Activated CD8-positive, alpha-beta memory T cell treated with anti-CD3 and anti-CD28 coated beads, Interleukin-2, amount 10 ng/mL, durations not matched to agents 7 days and 5 days (primary cell): ENCODE measurements at regions not wholly inside any gene's neighbourhood (a gene's known extent, or its start where the extent isn't known, plus 50 kb on each side); places are given as distances from the start of the nearest gene placed in this dataset.

Experiments
- ATAC-seq: fragments of 150-1000 bp; cut with Tn5 transposase; one replicate; pipeline ENCODE4 v1.10.0; 2021; ENCODE audit warnings: moderate library complexity
- CTCF ChIA-PET: fragments of 350-600 bp; sonication (Branson Sonifier 250); formaldehyde crosslinking; loops from one replicate; lab custom pipeline; 2021; ENCODE audit warnings: antibody characterized with exemption; lab: Charles Lee
- DNase-seq: peaks from one replicate; pipeline ENCODE4 v3.0.0-alpha.2; 2020
- H3K27ac Mint-ChIP-seq: one replicate; pipeline ENCODE4 v1.8.0; 2021; ENCODE audit warnings: mild to moderate bottlenecking, mixed read lengths
- H3K27me3 Mint-ChIP-seq: one replicate; pipeline ENCODE4 v1.8.0; 2021; ENCODE audit warnings: mixed read lengths
- H3K36me3 Mint-ChIP-seq: one replicate; pipeline ENCODE4 v1.8.0; 2021; ENCODE audit warnings: mild to moderate bottlenecking, mixed read lengths
- H3K4me1 Mint-ChIP-seq: one replicate; pipeline ENCODE4 v1.8.0; 2021; ENCODE audit warnings: mixed read lengths
- H3K4me3 Mint-ChIP-seq: one replicate; pipeline ENCODE4 v1.8.0; 2021; ENCODE audit warnings: mild to moderate bottlenecking, moderate library complexity, mixed read lengths
- H3K9me3 Mint-ChIP-seq: one replicate; pipeline ENCODE4 v1.8.0; 2022; ENCODE audit warnings: low read depth, mixed read lengths

- no peaks in the 10 kb centered on the region for H3K27me3 Mint-ChIP-seq
- H3K4me3 Mint-ChIP-seq: no peak overlapping the region
- DNase-seq (no peak), ATAC-seq (no peak)
- no peaks in the 10 kb centered on the region for H3K9me3 Mint-ChIP-seq
- H3K4me1 Mint-ChIP-seq: no peaks in the 10 kb centered on the region
- CTCF ChIA-PET: no interaction called here
- no peak overlapping the region for H3K27ac Mint-ChIP-seq
- no peaks in the 10 kb centered on the region for H3K36me3 Mint-ChIP-seq
Observed at GRCh38 chr2:209368914-209369313, 54.9 kb upstream of the MAP2 start.

- Mint-ChIP-seq H3K9me3 (no peaks in the 10 kb centered on the region), H3K27ac (no peak overlapping the region), H3K27me3 (no peaks in the 10 kb centered on the region), H3K4me3 (no peak overlapping the region), H3K36me3 (no peaks in the 10 kb centered on the region), H3K4me1 (no peaks in the 10 kb centered on the region)
- no peak for DNase-seq
- CTCF ChIA-PET: no interaction called here
- no peak for ATAC-seq
Observed at GRCh38 chr2:209369656-209370055, 54.2 kb upstream of the MAP2 start.

GRCh38 chr2:209371407-209371806 lies 52.4 kb upstream of the MAP2 start:
- peaks cover 8% of the 10 kb centered on the region for H3K9me3 Mint-ChIP-seq
- H3K27me3 Mint-ChIP-seq: no peaks in the 10 kb centered on the region
- CTCF ChIA-PET: no interaction called here
- ATAC-seq: no peak
- no peak overlapping the region for H3K27ac Mint-ChIP-seq
- H3K4me1 Mint-ChIP-seq: no peaks in the 10 kb centered on the region
- no peaks in the 10 kb centered on the region for H3K36me3 Mint-ChIP-seq
- no peak for DNase-seq
- no peak overlapping the region for H3K4me3 Mint-ChIP-seq
